SU-DHL-6 (cell line): ENCODE measurements at regions not wholly inside any gene's neighbourhood (a gene's known extent, or its start where the extent isn't known, plus 50 kb on each side); places are given as distances from the start of the nearest gene placed in this dataset.

Experiments
- H2AFZ ChIP-seq: fragments of 200-600 bp; sonication (generic); 2 replicates; pipeline ENCODE4 v1.6.1; 2014; ENCODE audit warnings: low read depth, mild to moderate bottlenecking, moderate library complexity, mixed read lengths, antibody characterized with exemption, low read length; ENCODE audit not compliant: severe bottlenecking
- H3F3A ChIP-seq: fragments of 200-600 bp; shearing (Covaris generic); 2 replicates; pipeline ENCODE4 v1.6.0; 2016; ENCODE audit warnings: antibody characterized with exemption, mild to moderate bottlenecking; ENCODE audit not compliant: insufficient read depth
- H3K27ac ChIP-seq: fragments of 200-600 bp; sonication (generic); 2 replicates; pipeline ENCODE4 v1.5.1; 2016; ENCODE audit warnings: low read depth, mild to moderate bottlenecking, low read length, moderate library complexity, mixed read lengths
- H3K27me3 ChIP-seq: fragments of 200-600 bp; sonication (generic), shearing (Covaris generic); 2 replicates; pipeline ENCODE4 v1.6.0; 2014; ENCODE audit warnings: mild to moderate bottlenecking, low read length
- H3K36me3 ChIP-seq: fragments of 200-600 bp; sonication (generic); 2 replicates; pipeline ENCODE4 v1.6.1; 2014; ENCODE audit warnings: mild to moderate bottlenecking, low read length, mixed read lengths
- H3K4me2 ChIP-seq: fragments of 300-600, 200-600 bp; shearing (Covaris generic), sonication (generic); 2 replicates; pipeline ENCODE4 v1.6.0; 2014; ENCODE audit warnings: low read length, low read depth, mild to moderate bottlenecking; ENCODE audit not compliant: poor library complexity, severe bottlenecking
- H3K4me3 ChIP-seq: fragments of 200-600 bp; sonication (generic); 2 replicates; pipeline ENCODE4 v1.5.1; 2014; ENCODE audit warnings: antibody characterized with exemption, low read length, mild to moderate bottlenecking, mixed read lengths; ENCODE audit not compliant: insufficient read depth, poor library complexity, severe bottlenecking
- H3K79me2 ChIP-seq: fragments of 200-600 bp; sonication (generic); 2 replicates; pipeline ENCODE4 v1.6.1; 2014; ENCODE audit warnings: mild to moderate bottlenecking, low read length, moderate library complexity; ENCODE audit not compliant: insufficient read depth
- H3K9ac ChIP-seq: fragments of 200-600 bp; sonication (generic); 2 replicates; pipeline ENCODE4 v1.7.0; 2014; ENCODE audit warnings: mild to moderate bottlenecking, low read length
- H3K9me2 ChIP-seq: fragments of 200-600 bp; sonication (generic); replicated peaks from 2 replicates; pipeline ENCODE4 v1.6.1; 2014; ENCODE audit warnings: low read length; ENCODE audit not compliant: insufficient read depth
- H3K9me3 ChIP-seq: fragments of 200-600 bp; sonication (generic); 2 replicates; pipeline ENCODE4 v1.6.1; 2014; ENCODE audit warnings: low read length, mixed read lengths; ENCODE audit not compliant: insufficient read depth
- H4K20me1 ChIP-seq: fragments of 200-600 bp; sonication (generic); 2 replicates; pipeline ENCODE4 v1.6.1; 2014; ENCODE audit warnings: low read depth, mild to moderate bottlenecking, antibody characterized with exemption, low read length, moderate library complexity, mixed read lengths
- EZH2phosphoT487 ChIP-seq: fragments of 200-600 bp; sonication (generic), shearing (Covaris generic); conservative IDR thresholded peaks from 2 replicates; pipeline ENCODE4 v1.6.1; 2018; ENCODE audit warnings: mild to moderate bottlenecking, antibody characterized with exemption, low read length, moderate library complexity, mixed read lengths
- TF ChIP-seq, protein P1 (sequence below): fragments of 200-600 bp; sonication (generic); IDR thresholded peaks from one replicate; pipeline ENCODE4 v1.5.1; 2017; ENCODE audit warnings: antibody characterized with exemption, mild to moderate bottlenecking, low read length, moderate library complexity; ENCODE audit not compliant: insufficient read depth, poor library complexity, severe bottlenecking

- Histone ChIP-seq H2AFZ (no peak overlapping the region), H3K9me2 (no peaks in the 10 kb centered on the region), H3K4me3 (no peak overlapping the region), H3K79me2 (no peaks in the 10 kb centered on the region), H3K27ac (no peak overlapping the region), H3K36me3 (no peaks in the 10 kb centered on the region), H3K27me3 (no peaks in the 10 kb centered on the region), H3K4me2 (no peak overlapping the region), H3K9ac (no peak overlapping the region), H3F3A (no peaks in the 10 kb centered on the region), H3K9me3 (no peaks in the 10 kb centered on the region), H4K20me1 (no peaks in the 10 kb centered on the region)
- TF ChIP-seq, protein P1, sequence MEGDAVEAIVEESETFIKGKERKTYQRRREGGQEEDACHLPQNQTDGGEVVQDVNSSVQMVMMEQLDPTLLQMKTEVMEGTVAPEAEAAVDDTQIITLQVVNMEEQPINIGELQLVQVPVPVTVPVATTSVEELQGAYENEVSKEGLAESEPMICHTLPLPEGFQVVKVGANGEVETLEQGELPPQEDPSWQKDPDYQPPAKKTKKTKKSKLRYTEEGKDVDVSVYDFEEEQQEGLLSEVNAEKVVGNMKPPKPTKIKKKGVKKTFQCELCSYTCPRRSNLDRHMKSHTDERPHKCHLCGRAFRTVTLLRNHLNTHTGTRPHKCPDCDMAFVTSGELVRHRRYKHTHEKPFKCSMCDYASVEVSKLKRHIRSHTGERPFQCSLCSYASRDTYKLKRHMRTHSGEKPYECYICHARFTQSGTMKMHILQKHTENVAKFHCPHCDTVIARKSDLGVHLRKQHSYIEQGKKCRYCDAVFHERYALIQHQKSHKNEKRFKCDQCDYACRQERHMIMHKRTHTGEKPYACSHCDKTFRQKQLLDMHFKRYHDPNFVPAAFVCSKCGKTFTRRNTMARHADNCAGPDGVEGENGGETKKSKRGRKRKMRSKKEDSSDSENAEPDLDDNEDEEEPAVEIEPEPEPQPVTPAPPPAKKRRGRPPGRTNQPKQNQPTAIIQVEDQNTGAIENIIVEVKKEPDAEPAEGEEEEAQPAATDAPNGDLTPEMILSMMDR = no peak
Observed at GRCh38 chr1:229203030-229203751, 67.7 kb upstream of the RAB4A start.

DNA sequence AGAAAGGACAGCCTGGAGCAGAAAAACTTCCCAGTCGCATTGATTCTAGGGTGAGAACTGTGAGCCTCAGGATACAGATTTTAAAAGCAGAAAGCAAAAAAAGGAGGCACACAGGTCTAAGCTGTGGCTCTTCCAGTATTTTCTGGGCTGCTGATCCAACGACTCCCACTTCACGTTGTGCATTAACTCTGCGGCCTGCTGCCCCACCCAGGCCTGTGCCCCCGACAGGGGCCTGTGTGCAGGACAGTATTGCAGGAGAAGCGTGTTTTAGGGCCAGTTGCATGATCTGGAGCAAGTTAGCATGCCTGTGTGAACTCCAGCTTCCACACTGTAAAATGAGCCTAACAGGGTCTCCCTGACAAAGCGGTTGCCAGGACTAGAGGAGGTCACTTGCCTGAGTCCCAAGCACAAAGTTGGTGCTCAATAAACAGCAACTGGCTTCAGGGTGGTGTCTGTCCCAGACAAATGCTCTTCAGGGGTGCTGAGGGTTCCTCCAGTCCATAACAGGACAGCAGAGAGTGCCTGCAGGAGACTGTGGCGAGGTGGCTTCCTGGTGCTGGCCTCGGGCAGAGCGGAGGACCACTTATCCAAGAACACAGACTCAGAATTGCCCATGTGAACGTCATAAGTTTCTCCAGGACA is 66.8 kb upstream of the RAB4A start:
- Histone ChIP-seq H3F3A (no peaks in the 10 kb centered on the region), H4K20me1 (no peaks in the 10 kb centered on the region), H3K79me2 (no peaks in the 10 kb centered on the region), H3K4me2 (no peak overlapping the region), H3K9me2 (no peaks in the 10 kb centered on the region), H2AFZ (no peak overlapping the region), H3K27me3 (no peaks in the 10 kb centered on the region), H3K9ac (no peak overlapping the region), H3K27ac (no peak overlapping the region), H3K36me3 (no peaks in the 10 kb centered on the region), H3K9me3 (no peaks in the 10 kb centered on the region), H3K4me3 (no peak overlapping the region)
- no peak for TF ChIP-seq EZH2phosphoT487
- TF ChIP-seq, protein P1 = no peak

- Histone ChIP-seq H3K9me3 (no peaks in the 10 kb centered on the region), H2AFZ (no peak overlapping the region), H3K79me2 (no peaks in the 10 kb centered on the region), H3F3A (no peaks in the 10 kb centered on the region), H3K27ac (no peak overlapping the region), H3K36me3 (no peaks in the 10 kb centered on the region), H3K4me2 (no peak overlapping the region), H3K9ac (no peak overlapping the region), H3K4me3 (no peak overlapping the region), H3K9me2 (no peaks in the 10 kb centered on the region), H3K27me3 (no peaks in the 10 kb centered on the region), H4K20me1 (no peaks in the 10 kb centered on the region)
- TF ChIP-seq, protein P1 = no peak
Observed at GRCh38 chr1:229204921-229205777, 65.8 kb upstream of the RAB4A start.
